ENCODE measurements at regions not wholly inside any gene's neighbourhood (a gene's known extent, or its start where the extent isn't known, plus 50 kb on each side); places are given as distances from the start of the nearest gene placed in this dataset.

DNA sequence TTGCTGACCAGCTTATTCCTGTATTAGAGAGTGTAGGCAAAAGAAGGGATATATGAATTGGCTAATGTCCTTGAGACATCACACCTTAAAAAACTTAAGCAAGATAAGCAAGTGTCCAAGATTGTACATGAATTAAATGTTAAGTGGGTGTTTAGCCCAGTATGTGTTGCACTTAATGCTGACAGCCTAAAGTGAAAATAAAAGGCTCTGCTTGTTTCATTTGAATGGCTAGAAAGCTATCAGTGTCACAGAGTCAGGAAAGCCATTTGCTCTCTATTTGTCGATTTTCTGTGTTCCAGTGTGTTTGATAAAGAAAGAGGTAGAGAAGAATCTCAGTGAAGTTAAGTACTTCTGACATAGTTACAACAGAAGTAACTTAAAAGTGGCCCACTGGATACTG, 744.9 kb downstream of the ANKRD7 start:
- Histone ChIP-seq H3K36me3 (ENCODE audit: control insufficient read depth, insufficient read depth, low read length) (no peaks in the 10 kb centered on the region), H3K27me3 (ENCODE audit: control insufficient read depth, insufficient read depth, low read length) (no peaks in the 10 kb centered on the region), H3K4me3 (ENCODE audit: low read depth, low read length) (no peak overlapping the region)
- no peak for DNase-seq (ENCODE audit: low read depth)
- TF ChIP-seq CTCF (IDR thresholded peaks at IDR 0.05; ENCODE audit: insufficient read depth, low read length, poor library complexity, severe bottlenecking): no peak

- Histone ChIP-seq H3K36me3 (ENCODE audit: control insufficient read depth, insufficient read depth, low read length) (no peaks in the 10 kb centered on the region), H3K4me3 (ENCODE audit: low read depth, low read length) (no peak overlapping the region), H3K27me3 (ENCODE audit: control insufficient read depth, insufficient read depth, low read length) (no peaks in the 10 kb centered on the region)
- no peak for DNase-seq (ENCODE audit: low read depth)
- no peak for TF ChIP-seq CTCF (IDR thresholded peaks at IDR 0.05; ENCODE audit: insufficient read depth, low read length, poor library complexity, severe bottlenecking)
Observed at GRCh38 chr7:118971706-118972105, 747.2 kb downstream of the ANKRD7 start.

DNA sequence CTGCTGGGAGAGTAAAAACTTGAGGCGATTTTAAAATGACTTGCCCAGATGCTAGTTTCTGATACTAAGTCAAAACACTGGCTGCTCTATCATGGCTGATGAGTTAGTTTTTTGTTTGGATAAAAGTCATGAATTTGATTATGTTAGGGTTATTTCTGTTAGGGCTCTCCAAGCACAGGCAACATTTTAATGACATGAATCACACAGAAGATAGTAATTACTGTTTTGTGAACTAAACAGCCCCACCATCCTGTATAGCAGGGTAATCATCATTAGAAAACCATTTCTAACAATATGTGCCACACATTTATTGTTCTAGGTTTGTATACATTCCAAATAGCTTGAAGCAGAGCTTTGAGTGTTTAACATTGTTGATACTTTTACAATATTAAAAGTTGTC, 750.3 kb downstream of the ANKRD7 start:
- Histone ChIP-seq H3K36me3 (ENCODE audit: control insufficient read depth, insufficient read depth, low read length) (no peaks in the 10 kb centered on the region), H3K4me3 (ENCODE audit: low read depth, low read length) (no peak overlapping the region), H3K27me3 (ENCODE audit: control insufficient read depth, insufficient read depth, low read length) (no peaks in the 10 kb centered on the region)
- TF ChIP-seq CTCF (IDR thresholded peaks at IDR 0.05; ENCODE audit: insufficient read depth, low read length, poor library complexity, severe bottlenecking): no peak
- no peak for DNase-seq (ENCODE audit: low read depth)

DNA sequence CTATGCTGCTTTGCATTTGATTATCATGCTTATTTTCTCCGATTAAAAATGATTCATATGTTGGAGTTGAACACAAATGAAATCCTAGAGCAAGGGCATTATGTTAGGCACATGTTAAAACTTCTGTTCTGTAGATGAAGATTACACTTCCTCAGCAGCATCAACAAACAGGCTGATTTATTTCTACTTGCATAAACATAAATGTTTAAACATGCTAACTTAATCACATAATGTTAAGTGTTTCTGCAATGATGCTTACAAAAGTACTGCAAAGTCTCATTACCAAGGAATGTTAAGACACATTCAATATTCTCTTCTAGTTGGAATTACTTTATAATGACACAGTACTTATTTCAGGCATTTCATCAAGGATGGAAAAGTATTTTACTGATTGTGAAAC, 770.8 kb downstream of the ANKRD7 start:
- no peak overlapping the region for H3K4me3 ChIP-seq (ENCODE audit: low read depth, low read length)
- no peak for DNase-seq (ENCODE audit: low read depth)
- no peak for TF ChIP-seq CTCF (IDR thresholded peaks at IDR 0.05; ENCODE audit: insufficient read depth, low read length, poor library complexity, severe bottlenecking)
- H3K36me3 ChIP-seq (ENCODE audit: control insufficient read depth, insufficient read depth, low read length): no peaks in the 10 kb centered on the region
- no peaks in the 10 kb centered on the region for H3K27me3 ChIP-seq (ENCODE audit: control insufficient read depth, insufficient read depth, low read length)

GRCh38 chr7:119007236-119007635, 782.7 kb downstream of the ANKRD7 start:
- H3K4me3 ChIP-seq (ENCODE audit: low read depth, low read length): no peak overlapping the region
- TF ChIP-seq CTCF (IDR thresholded peaks at IDR 0.05; ENCODE audit: insufficient read depth, low read length, poor library complexity, severe bottlenecking): no peak
- no peaks in the 10 kb centered on the region for H3K27me3 ChIP-seq (ENCODE audit: control insufficient read depth, insufficient read depth, low read length)
- H3K36me3 ChIP-seq (ENCODE audit: control insufficient read depth, insufficient read depth, low read length): no peaks in the 10 kb centered on the region
- no peak for DNase-seq (ENCODE audit: low read depth)

DNA sequence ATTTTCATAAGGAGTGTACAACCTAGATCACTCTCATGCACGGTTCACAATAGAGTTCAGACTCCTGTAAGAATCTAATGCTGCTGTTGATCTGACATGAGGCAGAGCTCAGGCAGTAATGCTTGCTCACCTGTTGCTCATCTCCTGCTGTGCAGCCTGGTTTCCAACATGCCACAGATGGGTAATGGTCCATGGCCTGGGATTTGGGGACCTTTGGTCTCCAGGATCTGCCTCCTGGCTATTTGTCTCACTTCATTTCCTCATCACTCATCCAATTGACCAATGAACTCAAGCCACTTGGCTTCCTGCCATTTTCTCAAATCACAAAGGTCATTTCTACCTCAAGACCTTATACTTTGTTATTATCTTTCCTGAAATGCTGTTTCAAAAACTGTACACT, 786.1 kb downstream of the ANKRD7 start:
- DNase-seq (ENCODE audit: low read depth): no peak
- no peaks in the 10 kb centered on the region for H3K36me3 ChIP-seq (ENCODE audit: control insufficient read depth, insufficient read depth, low read length)
- no peak for TF ChIP-seq CTCF (IDR thresholded peaks at IDR 0.05; ENCODE audit: insufficient read depth, low read length, poor library complexity, severe bottlenecking)
- H3K27me3 ChIP-seq (ENCODE audit: control insufficient read depth, insufficient read depth, low read length): no peaks in the 10 kb centered on the region
- no peak overlapping the region for H3K4me3 ChIP-seq (ENCODE audit: low read depth, low read length)
